ENCODE measurements at regions not wholly inside any gene's neighbourhood (a gene's known extent, or its start where the extent isn't known, plus 50 kb on each side); places are given as distances from the start of the nearest gene placed in this dataset.
"Not testable (repeated sequence)": the region's sequence is repeated elsewhere in the genome, so short reads cannot be mapped to it uniquely, and the experiment has no call there.

DNA sequence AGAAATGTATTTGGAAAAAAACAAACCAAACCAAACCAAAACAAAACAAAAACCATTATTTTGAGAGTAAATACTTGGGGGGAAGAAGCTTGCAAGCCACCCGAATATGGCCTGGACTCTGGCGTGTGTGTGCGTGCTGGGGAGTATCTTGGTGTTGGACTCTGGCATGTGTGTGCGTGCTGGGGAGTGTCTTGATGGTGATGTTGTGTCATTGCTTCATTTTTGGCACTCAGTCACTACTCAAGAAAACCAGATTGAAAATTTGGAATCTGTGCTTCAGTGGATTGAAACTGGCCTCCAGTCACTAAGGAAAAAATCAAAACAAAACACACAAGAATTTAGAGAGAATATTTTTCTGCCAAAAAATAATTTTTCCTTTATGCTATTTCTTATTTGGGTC lies 76.1 kb downstream of the ARRDC3 start:
- Histone ChIP-seq H3K4me3 (ENCODE audit: low read depth, low read length) (no peak overlapping the region), H3K36me3 (ENCODE audit: control insufficient read depth, insufficient read depth, low read length) (no peaks in the 10 kb centered on the region), H3K27me3 (ENCODE audit: control insufficient read depth, insufficient read depth, low read length) (no peaks in the 10 kb centered on the region)
- no peak for DNase-seq (ENCODE audit: low read depth)
- TF ChIP-seq, protein P1, sequence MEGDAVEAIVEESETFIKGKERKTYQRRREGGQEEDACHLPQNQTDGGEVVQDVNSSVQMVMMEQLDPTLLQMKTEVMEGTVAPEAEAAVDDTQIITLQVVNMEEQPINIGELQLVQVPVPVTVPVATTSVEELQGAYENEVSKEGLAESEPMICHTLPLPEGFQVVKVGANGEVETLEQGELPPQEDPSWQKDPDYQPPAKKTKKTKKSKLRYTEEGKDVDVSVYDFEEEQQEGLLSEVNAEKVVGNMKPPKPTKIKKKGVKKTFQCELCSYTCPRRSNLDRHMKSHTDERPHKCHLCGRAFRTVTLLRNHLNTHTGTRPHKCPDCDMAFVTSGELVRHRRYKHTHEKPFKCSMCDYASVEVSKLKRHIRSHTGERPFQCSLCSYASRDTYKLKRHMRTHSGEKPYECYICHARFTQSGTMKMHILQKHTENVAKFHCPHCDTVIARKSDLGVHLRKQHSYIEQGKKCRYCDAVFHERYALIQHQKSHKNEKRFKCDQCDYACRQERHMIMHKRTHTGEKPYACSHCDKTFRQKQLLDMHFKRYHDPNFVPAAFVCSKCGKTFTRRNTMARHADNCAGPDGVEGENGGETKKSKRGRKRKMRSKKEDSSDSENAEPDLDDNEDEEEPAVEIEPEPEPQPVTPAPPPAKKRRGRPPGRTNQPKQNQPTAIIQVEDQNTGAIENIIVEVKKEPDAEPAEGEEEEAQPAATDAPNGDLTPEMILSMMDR (IDR thresholded peaks at IDR 0.05; ENCODE audit: insufficient read depth, low read length, poor library complexity, severe bottlenecking): no peak

DNA sequence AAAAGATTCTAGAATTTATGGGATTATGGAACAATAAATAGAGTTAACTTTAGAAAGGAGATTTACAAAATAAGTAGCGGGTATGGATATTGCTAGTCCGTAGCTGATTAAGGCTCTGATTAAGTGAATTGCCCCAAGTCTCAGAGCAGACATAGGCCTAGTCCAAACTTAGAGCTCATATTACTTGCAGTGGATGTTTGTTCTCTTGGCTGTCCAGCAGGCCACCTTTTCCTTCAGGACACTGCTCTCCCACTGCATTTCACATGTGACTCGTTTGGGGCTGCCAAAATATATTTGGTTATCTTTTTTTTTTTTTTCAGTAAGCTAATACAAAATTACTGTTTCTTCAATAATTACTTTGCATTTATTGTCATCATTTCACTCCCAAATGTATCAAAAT lies 76.6 kb downstream of the ARRDC3 start:
- Histone ChIP-seq H3K36me3 (ENCODE audit: control insufficient read depth, insufficient read depth, low read length) (no peaks in the 10 kb centered on the region), H3K27me3 (ENCODE audit: control insufficient read depth, insufficient read depth, low read length) (no peaks in the 10 kb centered on the region), H3K4me3 (ENCODE audit: low read depth, low read length) (no peak overlapping the region)
- TF ChIP-seq, protein P1 (IDR thresholded peaks at IDR 0.05; ENCODE audit: insufficient read depth, low read length, poor library complexity, severe bottlenecking): no peak
- DNase-seq (ENCODE audit: low read depth): no peak

DNA sequence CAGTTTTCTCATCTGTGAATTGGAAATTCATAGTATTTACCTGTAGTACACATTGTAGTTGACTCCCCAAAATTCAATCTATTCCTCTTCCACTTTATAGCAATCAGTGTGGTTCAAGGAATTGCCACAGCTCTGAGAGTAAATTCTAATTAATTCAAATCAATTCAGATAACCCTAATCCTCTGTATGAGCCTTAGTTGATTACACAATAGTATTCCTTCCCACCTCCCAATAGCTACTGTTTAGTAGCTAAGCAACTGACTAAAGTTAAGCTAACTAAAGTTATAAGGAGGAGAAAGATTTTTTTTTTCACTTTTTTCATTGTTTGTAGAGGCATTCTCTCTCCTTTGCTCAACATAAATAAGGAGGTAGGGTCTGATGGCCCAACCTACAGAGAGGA lies 77.5 kb downstream of the ARRDC3 start:
- Histone ChIP-seq H3K27me3 (ENCODE audit: control insufficient read depth, insufficient read depth, low read length) (no peaks in the 10 kb centered on the region), H3K4me3 (ENCODE audit: low read depth, low read length) (no peak overlapping the region), H3K36me3 (ENCODE audit: control insufficient read depth, insufficient read depth, low read length) (no peaks in the 10 kb centered on the region)
- TF ChIP-seq, protein P1 (IDR thresholded peaks at IDR 0.05; ENCODE audit: insufficient read depth, low read length, poor library complexity, severe bottlenecking): no peak
- no peak for DNase-seq (ENCODE audit: low read depth)

DNA sequence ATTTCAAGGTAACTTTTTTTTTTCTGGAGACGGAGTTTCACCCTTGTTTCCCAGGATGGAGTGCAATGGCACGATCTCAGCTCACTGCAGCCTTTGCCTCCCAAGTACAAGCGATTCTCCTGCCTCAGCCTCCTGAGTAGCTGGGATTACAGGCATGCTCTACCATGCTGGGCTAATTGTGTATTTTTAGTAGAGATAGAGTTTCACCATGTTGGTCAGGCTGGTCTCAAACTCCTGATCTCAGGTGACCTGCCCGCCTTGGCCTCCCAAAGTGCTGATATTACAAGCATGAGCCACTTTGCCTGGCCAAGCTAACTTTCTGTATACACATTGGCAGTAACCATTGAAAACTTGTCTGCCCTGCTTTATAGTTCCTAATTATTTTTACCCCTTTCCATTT lies 79.1 kb downstream of the ARRDC3 start:
- not testable (repeated sequence) for DNase-seq (ENCODE audit: low read depth); H3K27me3 ChIP-seq (ENCODE audit: control insufficient read depth, insufficient read depth, low read length); H3K36me3 ChIP-seq (ENCODE audit: control insufficient read depth, insufficient read depth, low read length); H3K4me3 ChIP-seq (ENCODE audit: low read depth, low read length)

DNA sequence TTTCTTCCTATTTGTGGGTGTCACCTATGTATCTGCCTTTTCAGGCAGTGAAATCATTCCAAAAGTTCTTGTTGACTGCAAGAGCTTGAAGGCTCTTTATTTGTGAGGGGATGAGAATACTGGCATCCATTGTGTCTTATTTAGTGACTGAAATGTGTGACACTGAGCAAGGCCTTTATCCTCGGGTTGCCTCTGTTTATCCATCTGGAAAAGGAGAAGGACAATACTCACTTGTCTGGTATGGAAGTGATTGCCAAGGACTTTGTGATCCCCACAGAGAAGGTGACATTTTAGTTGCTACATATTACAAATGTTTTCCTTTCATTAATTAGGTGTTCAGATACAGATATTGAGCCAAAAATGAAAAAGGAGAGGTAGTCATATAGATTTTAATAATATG lies 80.2 kb downstream of the ARRDC3 start:
- H3K27me3 ChIP-seq (ENCODE audit: control insufficient read depth, insufficient read depth, low read length): no peaks in the 10 kb centered on the region
- no peak for DNase-seq (ENCODE audit: low read depth)
- H3K4me3 ChIP-seq (ENCODE audit: low read depth, low read length): no peak overlapping the region
- TF ChIP-seq, protein P1 (IDR thresholded peaks at IDR 0.05; ENCODE audit: insufficient read depth, low read length, poor library complexity, severe bottlenecking): no peak
- no peaks in the 10 kb centered on the region for H3K36me3 ChIP-seq (ENCODE audit: control insufficient read depth, insufficient read depth, low read length)

DNA sequence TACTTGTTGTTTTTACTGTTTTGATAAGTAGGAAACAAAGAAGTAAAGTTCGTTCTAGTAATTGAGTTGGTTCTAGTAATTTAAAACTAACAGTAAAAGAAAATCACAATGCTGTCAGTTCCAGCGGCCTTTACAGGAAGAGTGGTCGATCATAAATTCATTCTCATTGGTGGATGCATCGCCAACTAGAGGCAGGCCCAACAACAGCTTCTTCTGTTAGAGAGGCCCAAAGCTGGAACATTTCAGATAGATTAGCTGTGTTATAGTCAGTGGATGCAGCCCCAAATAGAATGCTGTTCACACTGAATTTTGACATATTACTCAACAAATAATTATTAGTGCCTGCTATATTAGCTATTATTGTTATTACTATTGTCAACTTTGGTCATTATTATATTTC lies 80.8 kb downstream of the ARRDC3 start:
- Histone ChIP-seq H3K4me3 (ENCODE audit: low read depth, low read length) (no peak overlapping the region), H3K36me3 (ENCODE audit: control insufficient read depth, insufficient read depth, low read length) (no peaks in the 10 kb centered on the region), H3K27me3 (ENCODE audit: control insufficient read depth, insufficient read depth, low read length) (no peaks in the 10 kb centered on the region)
- TF ChIP-seq, protein P1 (IDR thresholded peaks at IDR 0.05; ENCODE audit: insufficient read depth, low read length, poor library complexity, severe bottlenecking): peak; percentile 15
- no peak for DNase-seq (ENCODE audit: low read depth)

Data from kidney epithelial cell (primary cell).